Body of pancreas (tissue), 4 donors: ENCODE measurements at regions not wholly inside any gene's neighbourhood (a gene's known extent, or its start where the extent isn't known, plus 50 kb on each side); places are given as distances from the start of the nearest gene placed in this dataset.

ENCODE experiments used
- POLR2A ChIP-seq, 3 donors: fragments of 450-650 bp; IDR thresholded peaks; one replicate each; pipeline ENCODE4 v1.6.1; 2016; ENCODE audit warnings: antibody characterized with exemption in 3 of 3, mild to moderate bottlenecking in 2 of 3
- TF ChIP-seq, protein P1 (sequence below), 7 experiments: fragments of 450-650 bp in 4 of 7; fragments of 200-600 bp in 3 of 7; sonication (generic) in 3 of 7; IDR thresholded peaks; one replicate each; pipeline ENCODE4 v1.5.1; 2016 to 2019; ENCODE audit warnings: antibody characterized with exemption in 7 of 7

DNA sequence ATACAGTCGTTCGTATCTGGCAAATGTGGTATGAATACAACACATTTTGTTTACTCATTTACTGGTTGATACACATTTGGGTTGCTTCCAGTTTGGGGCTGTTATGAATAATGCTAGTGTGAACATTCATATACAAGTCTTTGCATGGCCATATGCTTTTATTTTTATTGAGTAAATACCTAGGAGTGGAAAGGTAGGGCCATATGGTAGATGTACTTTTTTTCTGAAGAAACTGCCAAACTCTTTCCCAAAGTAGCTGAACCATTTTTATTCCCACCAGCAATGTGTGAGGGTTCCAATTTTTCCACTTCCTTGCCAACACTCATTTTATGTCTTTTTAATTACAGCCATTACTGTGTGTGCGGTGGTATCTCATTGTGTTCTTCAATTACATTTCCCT is 496.2 kb upstream of the NRXN1 start:
- TF ChIP-seq, protein P1, sequence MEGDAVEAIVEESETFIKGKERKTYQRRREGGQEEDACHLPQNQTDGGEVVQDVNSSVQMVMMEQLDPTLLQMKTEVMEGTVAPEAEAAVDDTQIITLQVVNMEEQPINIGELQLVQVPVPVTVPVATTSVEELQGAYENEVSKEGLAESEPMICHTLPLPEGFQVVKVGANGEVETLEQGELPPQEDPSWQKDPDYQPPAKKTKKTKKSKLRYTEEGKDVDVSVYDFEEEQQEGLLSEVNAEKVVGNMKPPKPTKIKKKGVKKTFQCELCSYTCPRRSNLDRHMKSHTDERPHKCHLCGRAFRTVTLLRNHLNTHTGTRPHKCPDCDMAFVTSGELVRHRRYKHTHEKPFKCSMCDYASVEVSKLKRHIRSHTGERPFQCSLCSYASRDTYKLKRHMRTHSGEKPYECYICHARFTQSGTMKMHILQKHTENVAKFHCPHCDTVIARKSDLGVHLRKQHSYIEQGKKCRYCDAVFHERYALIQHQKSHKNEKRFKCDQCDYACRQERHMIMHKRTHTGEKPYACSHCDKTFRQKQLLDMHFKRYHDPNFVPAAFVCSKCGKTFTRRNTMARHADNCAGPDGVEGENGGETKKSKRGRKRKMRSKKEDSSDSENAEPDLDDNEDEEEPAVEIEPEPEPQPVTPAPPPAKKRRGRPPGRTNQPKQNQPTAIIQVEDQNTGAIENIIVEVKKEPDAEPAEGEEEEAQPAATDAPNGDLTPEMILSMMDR (IDR thresholded peaks at IDR 0.05): no peak
- TF ChIP-seq POLR2A (IDR thresholded peaks at IDR 0.05): no peak
